ENCODE measurements at regions not wholly inside any gene's neighbourhood (a gene's known extent, or its start where the extent isn't known, plus 50 kb on each side); places are given as distances from the start of the nearest gene placed in this dataset.

DNA sequence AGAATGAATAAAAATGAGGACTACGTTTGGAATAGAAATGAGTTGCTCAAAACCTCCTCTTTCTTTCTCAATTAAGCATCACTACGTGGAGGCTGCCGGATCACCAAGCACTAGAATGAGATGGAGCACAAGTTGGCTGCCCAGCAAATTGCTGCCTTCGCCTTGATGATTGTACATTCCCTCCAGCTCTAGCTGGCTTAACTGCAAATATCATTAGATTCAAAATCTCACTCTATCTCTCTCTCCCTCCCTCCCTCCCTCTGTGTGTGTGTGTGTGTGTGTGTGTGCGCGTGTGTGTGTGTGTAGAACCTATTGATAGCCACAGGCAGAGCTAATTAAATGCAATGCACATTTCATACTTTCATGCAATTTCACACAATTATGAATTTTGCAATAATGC lies 310.7 kb upstream of the CDH4 start:
- H3K14ac ChIP-seq (ENCODE audit: insufficient read length), result no peak overlapping the region
- no peak overlapping the region for H3K9ac ChIP-seq (replicated peaks in 1 of 4; ENCODE audit: extremely low read depth in 1 of 4, low read depth in 3 of 4, low read length in 3 of 4)
- no peaks in the 10 kb centered on the region for H3K79me2 ChIP-seq (ENCODE audit: control insufficient read depth in 1 of 2, insufficient read depth in 2 of 2, low read length in 2 of 2)
- H3K27me3 ChIP-seq (replicated peaks in 1 of 4; ENCODE audit: control insufficient read depth in 3 of 4, extremely low read depth in 1 of 4, insufficient read depth in 3 of 4, low read length in 3 of 4), result peaks cover 0 to 5% (median 1%) of the 10 kb centered on the region in 4 experiments; a peak in 4 of 7 replicates
- H3K36me3 ChIP-seq (ENCODE audit: control insufficient read depth in 2 of 4, insufficient read depth in 4 of 4, low read length in 3 of 4), result no peaks in the 10 kb centered on the region
- H2BK15ac ChIP-seq (ENCODE audit: low read length), result no peak overlapping the region
- CTCF ChIA-PET (ENCODE audit: partially characterized antibody), result interaction anchor here (0.7 kb wide), 1 partner anchor 14 kb away, joined by 3 read pairs; no protein-coding TSS in a partner anchor
- H3K56ac ChIP-seq (replicated peaks; ENCODE audit: insufficient read length, low read depth, low read length), result no peak overlapping the region
- no peak overlapping the region for H4K5ac ChIP-seq (ENCODE audit: insufficient read length, low read depth, low read length)
- no peak for DNase-seq (ENCODE audit: low read depth in 1 of 2, low spot score in 2 of 2)
- no peak overlapping the region for H3K4me2 ChIP-seq (ENCODE audit: insufficient read depth in 1 of 2, low read depth in 2 of 2, low read length in 2 of 2)
- H2AFZ ChIP-seq (ENCODE audit: low read length), result no peak overlapping the region
- H4K91ac ChIP-seq (replicated peaks; ENCODE audit: insufficient read length, low read length), result no peak overlapping the region
- no peak overlapping the region for H2BK12ac ChIP-seq (ENCODE audit: low read depth, low read length)
- H3K79me1 ChIP-seq (ENCODE audit: low read depth, low read length), result no peaks in the 10 kb centered on the region
- no peak for FAIRE-seq
- H3K18ac ChIP-seq (ENCODE audit: extremely low read depth, low read length), result no peak overlapping the region
- no peak overlapping the region for H3K23ac ChIP-seq (ENCODE audit: insufficient read length)
- H3K4ac ChIP-seq (replicated peaks; ENCODE audit: insufficient read length, low read depth, low read length), result no peak overlapping the region
- H4K8ac ChIP-seq (ENCODE audit: extremely low read depth, insufficient read depth, low read length), result no peak overlapping the region
- no peak overlapping the region for H2AK5ac ChIP-seq (ENCODE audit: low read depth, low read length)
- no peak overlapping the region for H3K4me3 ChIP-seq (ENCODE audit: extremely low read depth in 1 of 4, insufficient read depth in 2 of 4, low read depth in 3 of 4, low read length in 4 of 4)
- no peaks in the 10 kb centered on the region for H3K23me2 ChIP-seq (ENCODE audit: low read depth, low read length)
- no peaks in the 10 kb centered on the region for H3K9me3 ChIP-seq (ENCODE audit: insufficient read depth in 2 of 2, low read depth in 1 of 2, low read length in 1 of 2)
- H2BK5ac ChIP-seq (ENCODE audit: low read depth, low read length), result no peak overlapping the region
- no peak overlapping the region for H3K27ac ChIP-seq (ENCODE audit: low read depth, low read length)
- no peak overlapping the region for H2BK20ac ChIP-seq (ENCODE audit: low read length)
- H3K4me1 ChIP-seq (replicated peaks in 1 of 4; ENCODE audit: control insufficient read depth in 3 of 4, insufficient read depth in 4 of 4, low read length in 3 of 4), result no peaks in the 10 kb centered on the region; a peak in 1 of 7 replicates
- TF ChIP-seq TCF12 (IDR thresholded peaks at IDR 0.05; ENCODE audit: low read depth, low read length) (no peak), CHD1 (IDR thresholded peaks at IDR 0.05; ENCODE audit: low read depth, low read length) (no peak), JUND (IDR thresholded peaks at IDR 0.05; ENCODE audit: low read length) (no peak)
- POLR2A ChIA-PET (ENCODE audit: partially characterized antibody), result no interaction called here
- no peak overlapping the region for H2BK120ac ChIP-seq (replicated peaks; ENCODE audit: low read depth, low read length)
- WGBS, 2 experiments (ENCODE audit: extremely low coverage in 1 of 2, insufficient coverage in 1 of 2, insufficient read length in 1 of 2, insufficient replicate concordance in 2 of 2, low coverage in 1 of 2, low lambda C conversion rate in 2 of 2, missing lambda C conversion rate in 1 of 2), result 89% methylated on average over 1 of the region's 6 CpGs; no CpG with 5 or more reads in 1 of the 2 experiments
- no peaks in the 10 kb centered on the region for H4K20me1 ChIP-seq (replicated peaks in 1 of 2; ENCODE audit: control insufficient read depth in 1 of 2, insufficient read depth in 2 of 2, low read length in 2 of 2)

Data from H1 (cell line).